ENCODE measurements at regions not wholly inside any gene's neighbourhood (a gene's known extent, or its start where the extent isn't known, plus 50 kb on each side); places are given as distances from the start of the nearest gene placed in this dataset.

DNA sequence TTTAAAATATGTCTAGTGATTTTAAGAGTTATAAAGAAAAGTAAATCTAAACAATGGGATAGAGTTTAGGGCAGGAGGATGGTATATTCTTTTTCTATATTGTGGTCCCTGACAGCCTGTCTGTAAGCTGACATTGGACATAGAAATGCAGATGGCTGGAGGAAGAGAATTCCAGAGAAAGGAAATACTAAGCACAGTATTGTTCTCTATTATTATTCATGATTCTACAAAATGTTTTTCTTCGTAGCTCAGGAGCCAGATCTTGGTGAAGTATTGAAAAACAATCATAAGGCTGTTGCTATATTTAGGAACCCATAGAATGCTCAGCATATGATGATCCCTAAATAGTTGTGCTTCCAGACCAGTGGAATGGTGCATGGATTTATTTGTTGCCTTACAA lies 117.0 kb upstream of the FAM3C start:
- H3K4me3 ChIP-seq (ENCODE audit: low read depth, low read length) = no peak overlapping the region
- DNase-seq (ENCODE audit: low read depth) = no peak
- TF ChIP-seq, protein P1, sequence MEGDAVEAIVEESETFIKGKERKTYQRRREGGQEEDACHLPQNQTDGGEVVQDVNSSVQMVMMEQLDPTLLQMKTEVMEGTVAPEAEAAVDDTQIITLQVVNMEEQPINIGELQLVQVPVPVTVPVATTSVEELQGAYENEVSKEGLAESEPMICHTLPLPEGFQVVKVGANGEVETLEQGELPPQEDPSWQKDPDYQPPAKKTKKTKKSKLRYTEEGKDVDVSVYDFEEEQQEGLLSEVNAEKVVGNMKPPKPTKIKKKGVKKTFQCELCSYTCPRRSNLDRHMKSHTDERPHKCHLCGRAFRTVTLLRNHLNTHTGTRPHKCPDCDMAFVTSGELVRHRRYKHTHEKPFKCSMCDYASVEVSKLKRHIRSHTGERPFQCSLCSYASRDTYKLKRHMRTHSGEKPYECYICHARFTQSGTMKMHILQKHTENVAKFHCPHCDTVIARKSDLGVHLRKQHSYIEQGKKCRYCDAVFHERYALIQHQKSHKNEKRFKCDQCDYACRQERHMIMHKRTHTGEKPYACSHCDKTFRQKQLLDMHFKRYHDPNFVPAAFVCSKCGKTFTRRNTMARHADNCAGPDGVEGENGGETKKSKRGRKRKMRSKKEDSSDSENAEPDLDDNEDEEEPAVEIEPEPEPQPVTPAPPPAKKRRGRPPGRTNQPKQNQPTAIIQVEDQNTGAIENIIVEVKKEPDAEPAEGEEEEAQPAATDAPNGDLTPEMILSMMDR (IDR thresholded peaks at IDR 0.05; ENCODE audit: low read depth, low read length, missing control alignments) = no peak

DNA sequence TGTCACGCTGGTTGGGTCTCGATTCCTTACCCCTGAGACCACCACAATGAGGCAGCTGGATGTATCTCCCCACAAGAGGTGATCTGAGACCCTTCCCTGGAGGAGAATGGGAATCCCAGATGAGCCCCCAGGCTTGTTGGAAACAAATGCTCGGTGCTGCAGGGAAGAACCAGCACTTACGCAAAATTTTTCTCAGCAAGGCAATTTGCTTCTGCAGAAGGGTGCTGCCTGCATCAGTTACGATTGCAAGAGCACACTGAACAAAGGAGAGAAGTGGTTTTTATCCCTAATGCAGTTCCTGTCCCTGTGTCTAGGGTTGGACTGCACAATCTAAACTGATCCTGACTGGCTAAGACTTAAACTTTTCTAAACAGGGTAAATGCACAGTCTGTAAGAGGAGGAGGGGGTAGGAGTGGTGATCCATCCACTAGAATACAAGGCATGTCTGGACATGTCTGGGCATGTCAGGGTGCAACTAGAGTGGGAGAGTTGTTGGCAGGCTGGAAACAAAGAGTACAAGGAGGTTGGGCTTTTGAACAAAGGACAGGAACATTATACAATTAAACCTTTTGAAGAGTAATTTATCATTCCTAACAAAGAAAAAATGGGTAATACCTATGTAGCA lies 114.9 kb upstream of the FAM3C start:
- no peak for DNase-seq (ENCODE audit: low read depth)
- H3K4me3 ChIP-seq (ENCODE audit: low read depth, low read length) = no peak overlapping the region
- TF ChIP-seq, protein P1 (IDR thresholded peaks at IDR 0.05; ENCODE audit: low read depth, low read length, missing control alignments) = no peak

DNA sequence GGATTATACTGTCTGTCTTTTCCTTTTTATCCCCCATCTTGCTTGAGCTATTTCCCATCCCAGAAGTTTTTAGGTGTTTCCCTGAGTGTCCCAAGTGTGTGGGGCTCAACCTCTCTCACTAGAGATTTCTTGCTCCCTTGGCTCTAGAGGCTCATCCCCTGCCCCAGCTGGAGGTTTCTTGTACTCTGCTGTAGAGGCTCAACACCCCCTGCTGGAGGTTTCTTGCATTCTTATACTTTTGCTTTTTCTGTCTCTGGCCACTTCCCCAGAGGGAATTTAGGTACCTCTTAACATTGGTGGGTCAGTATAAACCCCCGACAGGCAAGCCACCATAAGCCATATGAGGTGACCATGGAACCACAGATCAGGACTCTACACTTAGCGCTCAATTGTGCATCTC lies 114.2 kb upstream of the FAM3C start:
- no peak for DNase-seq (ENCODE audit: low read depth)
- no peak overlapping the region for H3K4me3 ChIP-seq (ENCODE audit: low read depth, low read length)
- TF ChIP-seq, protein P1 (IDR thresholded peaks at IDR 0.05; ENCODE audit: low read depth, low read length, missing control alignments) = peak; percentile 7

DNA sequence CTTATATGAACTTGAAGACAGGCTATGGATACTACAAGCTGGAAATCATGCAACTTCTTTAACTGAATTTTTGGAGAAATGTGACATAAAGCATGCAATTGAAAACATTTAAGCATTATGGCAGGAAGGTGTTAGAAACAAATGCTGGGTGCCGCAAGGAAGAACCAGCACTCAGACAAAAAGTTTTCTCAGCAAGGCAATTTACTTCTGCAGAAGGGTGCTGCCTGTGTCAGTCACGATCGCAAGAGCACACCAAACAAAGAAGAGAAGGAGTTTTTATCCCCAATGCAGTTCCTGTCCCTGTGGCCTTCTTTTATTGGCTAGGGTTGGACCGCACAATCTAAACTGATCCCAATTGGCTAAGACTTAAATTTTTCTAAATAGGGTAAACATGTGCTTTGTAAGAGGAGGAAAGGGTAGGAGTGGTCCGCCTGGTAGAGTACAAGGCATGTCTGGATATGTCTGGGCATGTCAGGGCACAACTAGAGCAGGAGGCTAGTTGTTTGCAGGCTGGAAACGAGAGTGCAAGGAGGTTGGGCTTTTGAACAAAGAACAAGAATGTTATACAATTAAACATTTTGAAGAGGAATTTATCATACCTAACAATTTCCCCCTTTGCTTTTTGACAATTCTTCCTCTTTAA lies 109.6 kb upstream of the FAM3C start:
- TF ChIP-seq, protein P1 (IDR thresholded peaks at IDR 0.05; ENCODE audit: low read depth, low read length, missing control alignments) = no peak
- H3K4me3 ChIP-seq (ENCODE audit: low read depth, low read length) = no peak overlapping the region
- DNase-seq (ENCODE audit: low read depth) = no peak

DNA sequence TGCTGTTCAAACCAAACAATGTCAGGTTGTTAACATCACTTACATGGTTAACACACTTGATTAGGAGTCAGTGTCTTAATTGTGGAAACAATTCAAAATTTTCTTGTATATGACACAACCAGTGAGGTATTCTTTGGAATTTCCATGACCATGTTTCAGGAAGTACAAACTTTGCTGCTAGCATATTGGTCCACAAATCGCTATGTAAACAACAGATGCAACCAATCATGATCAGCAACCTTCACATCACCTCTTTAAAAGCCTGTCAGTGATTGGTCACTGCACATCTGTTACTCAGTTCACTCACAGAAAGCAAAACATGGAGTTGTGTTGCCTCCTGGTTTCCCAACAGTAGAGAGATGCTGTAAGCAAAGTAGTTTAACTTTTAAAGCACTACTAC lies 108.9 kb upstream of the FAM3C start:
- H3K4me3 ChIP-seq (ENCODE audit: low read depth, low read length) = no peak overlapping the region
- DNase-seq (ENCODE audit: low read depth) = no peak
- TF ChIP-seq, protein P1 (IDR thresholded peaks at IDR 0.05; ENCODE audit: low read depth, low read length, missing control alignments) = no peak

DNA sequence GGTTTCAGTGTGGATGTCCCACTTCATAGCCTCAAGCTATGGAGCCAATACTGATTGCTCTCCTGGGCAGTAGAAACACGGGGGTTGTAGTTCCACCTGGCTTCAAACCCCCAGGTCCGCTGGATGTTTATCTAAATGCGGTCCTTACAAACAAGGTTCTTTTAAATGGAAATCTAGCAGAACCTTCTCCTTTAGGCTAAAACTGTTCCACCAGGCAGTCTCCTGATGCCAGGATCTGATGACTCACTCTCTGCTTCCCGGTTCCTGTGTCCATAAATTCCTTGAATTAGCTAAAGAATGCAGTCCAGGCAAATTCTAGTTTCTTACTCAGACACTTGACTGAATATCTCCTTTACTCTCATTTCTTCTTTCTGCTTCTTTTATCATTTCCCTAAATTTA lies 108.4 kb upstream of the FAM3C start:
- TF ChIP-seq, protein P1 (IDR thresholded peaks at IDR 0.05; ENCODE audit: low read depth, low read length, missing control alignments) = no peak
- no peak overlapping the region for H3K4me3 ChIP-seq (ENCODE audit: low read depth, low read length)
- no peak for DNase-seq (ENCODE audit: low read depth)

DNA sequence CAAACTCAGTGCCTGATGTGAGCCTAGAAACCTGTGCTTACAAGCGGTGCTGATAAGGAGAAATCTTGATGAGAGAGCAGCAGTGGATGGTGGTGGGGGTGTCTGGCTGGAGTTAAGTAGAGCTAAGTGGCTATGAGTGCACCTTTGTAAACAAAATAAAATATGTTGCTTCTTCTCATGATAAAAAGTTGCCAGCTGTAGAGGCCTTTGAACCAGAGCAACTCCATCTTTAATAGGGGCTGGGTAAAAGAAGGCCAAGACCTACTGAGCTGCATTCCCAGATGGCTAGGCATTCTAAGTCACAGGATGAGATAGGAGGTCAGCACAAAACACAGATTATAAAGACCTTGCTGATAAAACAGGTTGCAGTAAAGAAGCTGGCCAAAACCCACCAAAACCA lies 107.6 kb upstream of the FAM3C start:
- no peak overlapping the region for H3K4me3 ChIP-seq (ENCODE audit: low read depth, low read length)
- TF ChIP-seq, protein P1 (IDR thresholded peaks at IDR 0.05; ENCODE audit: low read depth, low read length, missing control alignments) = no peak
- DNase-seq (ENCODE audit: low read depth) = no peak

Data from GM12864 (cell line).